HTR-8/SVneo (cell line): ENCODE measurements at regions not wholly inside any gene's neighbourhood (a gene's known extent, or its start where the extent isn't known, plus 50 kb on each side); places are given as distances from the start of the nearest gene placed in this dataset.

Source experiments
- DNase-seq: peaks from one replicate; pipeline ENCODE4 v3.0.0; 2011; ENCODE audit warnings: low spot score, mixed read lengths; ENCODE audit not compliant: insufficient read length
- FAIRE-seq: peaks from 2 replicates; lab custom pipeline; 2011; peaks lifted over from hg19 to GRCh38; lab: Jason Lieb, UNC

DNA sequence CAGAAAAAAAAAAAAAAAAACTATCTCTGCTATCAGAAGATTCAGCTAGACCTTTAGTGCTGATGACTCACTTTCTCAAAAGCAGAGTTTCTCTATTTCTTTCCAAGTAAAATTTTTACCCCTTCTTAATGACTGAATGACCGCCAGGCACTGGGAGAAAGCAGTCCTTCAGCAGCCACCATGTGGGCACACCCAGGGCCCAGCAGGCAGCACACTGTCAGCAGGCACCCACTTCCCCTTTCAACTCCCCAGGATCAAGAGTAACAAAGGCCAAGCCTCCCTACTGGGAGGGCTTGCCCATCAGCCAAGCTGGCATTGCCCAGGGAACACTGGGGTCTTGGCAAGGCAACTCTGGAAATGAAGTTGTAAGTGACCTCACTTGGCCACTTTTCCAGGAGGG, 201.9 kb upstream of the MAMLD1 start:
- FAIRE-seq (no peak), DNase-seq (no peak)

DNA sequence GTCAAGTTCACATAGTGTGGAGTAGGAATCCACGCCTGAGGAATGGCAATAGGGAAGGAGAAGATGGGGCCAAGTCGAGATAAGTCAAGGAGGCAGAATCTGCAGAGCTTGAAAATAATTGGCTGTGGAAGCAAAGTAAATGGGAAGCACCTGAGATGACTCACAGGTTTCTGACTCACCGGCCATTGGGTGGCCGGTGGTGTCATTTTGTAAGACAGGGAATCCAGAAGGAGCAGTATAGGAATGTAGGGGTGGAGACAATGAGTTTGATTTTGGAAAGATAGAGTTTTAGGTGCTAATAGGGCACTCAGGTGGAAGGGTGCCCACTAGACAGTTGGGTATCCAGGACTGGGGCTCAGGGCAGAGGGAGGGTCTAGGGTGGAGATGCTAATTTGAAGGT, 201.0 kb upstream of the MAMLD1 start:
- FAIRE-seq = no peak

DNA sequence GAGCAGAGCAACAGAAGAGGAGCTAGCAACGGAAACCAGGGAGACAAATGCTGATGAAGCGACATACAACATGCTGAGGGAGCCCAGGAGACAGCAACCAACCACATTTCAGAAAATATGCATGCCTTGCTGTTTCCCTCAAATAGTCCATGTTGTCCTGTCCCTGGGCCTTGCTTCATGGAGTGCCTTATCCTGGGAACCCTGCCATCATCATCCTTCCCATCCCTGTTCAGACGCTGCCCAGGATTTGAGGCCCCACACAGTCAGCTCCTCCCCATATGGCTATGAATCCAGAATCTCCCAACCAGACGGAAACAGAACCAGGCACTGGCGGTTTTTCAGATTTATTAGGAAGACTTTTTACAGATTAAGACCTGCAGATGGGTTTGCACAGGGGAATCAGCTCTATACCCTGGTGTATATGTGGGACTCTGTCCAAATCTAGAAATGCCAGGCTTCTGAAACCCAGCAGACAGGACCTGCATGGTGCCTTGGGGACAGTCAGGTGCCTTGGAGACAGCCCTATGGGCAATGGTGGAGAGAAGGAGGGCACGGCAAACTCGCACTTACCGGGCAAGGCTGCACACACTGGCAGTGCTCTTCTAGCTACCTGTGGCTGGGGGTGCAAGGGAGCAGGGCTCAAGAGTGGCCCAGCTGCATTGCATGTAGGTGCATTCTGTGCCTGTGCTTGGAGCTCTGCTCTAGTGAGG, 199.7 kb upstream of the MAMLD1 start:
- FAIRE-seq = no peak
- DNase-seq = no peak

More for the DNA sequence above, 201.0 kb upstream of the MAMLD1 start:
- no peak for DNase-seq

DNA sequence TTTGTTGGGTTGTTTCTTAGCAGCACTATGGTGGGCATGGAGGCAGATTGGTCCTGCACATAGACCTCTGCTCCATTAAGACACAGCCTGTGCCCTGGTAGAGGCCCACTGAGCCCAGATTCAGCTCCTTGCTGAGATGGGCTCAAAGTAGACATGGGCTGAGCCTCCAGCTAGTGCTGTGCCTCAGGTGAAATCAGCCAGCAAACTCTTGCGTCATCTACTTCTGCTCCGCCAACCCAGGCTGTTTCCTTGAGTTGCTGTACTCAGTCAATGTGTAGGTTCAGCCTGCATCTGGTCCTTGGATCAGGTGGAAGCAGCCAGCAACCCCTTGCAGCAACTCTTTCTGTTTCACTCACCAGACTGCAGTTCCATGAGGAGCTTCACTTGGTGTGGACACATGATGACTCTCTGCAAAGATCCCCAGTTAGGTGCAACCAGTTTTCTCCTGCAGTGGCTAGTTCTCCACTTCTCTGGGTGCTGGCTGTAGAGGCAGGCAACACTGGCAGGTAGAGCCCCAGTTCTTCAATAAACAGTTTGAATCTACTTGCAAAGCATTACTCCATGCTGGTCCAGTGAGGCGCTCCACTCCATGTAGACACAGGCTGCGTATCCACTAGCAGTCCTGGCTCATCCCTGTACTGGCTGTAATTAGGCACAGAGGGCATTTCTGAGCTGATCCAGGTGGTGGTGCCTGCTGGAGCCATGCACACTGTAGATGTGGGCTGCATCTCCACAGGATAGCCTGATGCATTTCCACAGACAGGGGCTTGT, 199.0 kb upstream of the MAMLD1 start:
- FAIRE-seq = no peak
- no peak for DNase-seq

DNA sequence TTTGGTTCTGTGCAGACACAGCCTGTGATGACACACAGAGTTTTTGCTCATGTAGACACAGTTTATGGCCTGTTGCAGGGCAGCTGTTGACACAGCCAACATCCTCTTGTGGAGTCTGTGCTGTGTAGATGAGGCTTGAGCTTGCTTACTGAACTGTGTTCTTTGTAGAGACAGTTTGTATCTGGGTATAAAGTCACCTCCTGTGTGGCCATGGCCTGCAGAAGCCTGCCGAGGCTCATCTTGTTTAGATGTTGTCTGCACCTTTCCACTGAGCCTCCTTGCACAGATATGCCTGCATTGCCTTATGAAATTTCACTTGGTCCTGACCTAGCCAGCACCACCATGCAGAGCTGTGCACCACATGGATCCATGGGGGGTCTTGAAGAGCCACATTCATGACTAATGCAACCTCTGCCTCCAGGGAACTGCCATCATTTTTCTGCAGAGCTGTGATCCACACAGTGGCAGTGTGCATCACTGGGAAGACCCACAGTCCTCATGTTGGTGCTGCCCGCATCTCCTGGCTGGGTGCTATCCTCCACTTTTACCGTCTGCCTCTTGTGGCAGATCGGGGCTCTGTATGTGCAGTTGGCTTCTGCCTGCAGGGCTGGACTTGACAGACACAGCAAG, 198.0 kb upstream of the MAMLD1 start:
- FAIRE-seq (no peak), DNase-seq (no peak)

DNA sequence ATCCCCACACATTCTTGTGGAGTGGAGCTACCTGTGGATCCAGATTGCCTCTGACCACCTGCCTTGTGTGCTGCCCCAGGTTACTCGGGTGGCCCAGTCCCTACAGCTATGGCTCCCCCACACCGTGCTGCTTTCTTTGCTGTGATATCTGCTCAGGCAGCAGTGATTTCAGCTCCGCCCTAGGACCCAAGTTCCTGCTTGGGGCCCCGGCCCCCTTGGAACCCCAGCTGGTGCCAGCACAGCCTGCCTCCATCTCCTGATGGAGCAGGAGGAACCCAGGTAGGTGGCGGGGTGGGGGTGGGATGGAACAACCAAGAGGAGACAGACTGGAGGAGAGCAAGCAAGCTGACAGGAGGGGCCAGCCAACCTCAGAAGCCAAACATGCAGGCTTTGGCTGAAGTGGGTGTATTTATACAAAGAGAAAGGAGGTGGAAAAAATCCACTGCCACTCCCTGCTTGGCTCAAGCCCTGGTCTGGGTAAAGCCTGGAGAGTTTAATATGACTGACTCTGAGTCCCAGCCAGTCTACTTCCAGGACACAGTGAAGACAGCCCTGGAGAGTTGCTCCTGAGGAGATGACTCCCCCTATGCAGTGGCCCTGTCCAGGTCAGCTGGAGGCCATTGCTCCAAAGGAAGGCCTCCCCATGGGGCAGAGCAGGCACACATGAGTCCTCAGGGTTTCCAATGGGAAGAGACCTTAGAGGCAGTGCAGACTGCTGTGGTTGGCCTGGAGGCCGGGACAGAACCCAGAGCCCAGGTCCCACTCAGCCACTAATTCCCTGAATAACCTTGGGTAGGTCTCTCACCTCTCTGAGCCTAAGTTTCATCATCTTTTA, 197.1 kb upstream of the MAMLD1 start:
- FAIRE-seq = no peak
- no peak for DNase-seq

DNA sequence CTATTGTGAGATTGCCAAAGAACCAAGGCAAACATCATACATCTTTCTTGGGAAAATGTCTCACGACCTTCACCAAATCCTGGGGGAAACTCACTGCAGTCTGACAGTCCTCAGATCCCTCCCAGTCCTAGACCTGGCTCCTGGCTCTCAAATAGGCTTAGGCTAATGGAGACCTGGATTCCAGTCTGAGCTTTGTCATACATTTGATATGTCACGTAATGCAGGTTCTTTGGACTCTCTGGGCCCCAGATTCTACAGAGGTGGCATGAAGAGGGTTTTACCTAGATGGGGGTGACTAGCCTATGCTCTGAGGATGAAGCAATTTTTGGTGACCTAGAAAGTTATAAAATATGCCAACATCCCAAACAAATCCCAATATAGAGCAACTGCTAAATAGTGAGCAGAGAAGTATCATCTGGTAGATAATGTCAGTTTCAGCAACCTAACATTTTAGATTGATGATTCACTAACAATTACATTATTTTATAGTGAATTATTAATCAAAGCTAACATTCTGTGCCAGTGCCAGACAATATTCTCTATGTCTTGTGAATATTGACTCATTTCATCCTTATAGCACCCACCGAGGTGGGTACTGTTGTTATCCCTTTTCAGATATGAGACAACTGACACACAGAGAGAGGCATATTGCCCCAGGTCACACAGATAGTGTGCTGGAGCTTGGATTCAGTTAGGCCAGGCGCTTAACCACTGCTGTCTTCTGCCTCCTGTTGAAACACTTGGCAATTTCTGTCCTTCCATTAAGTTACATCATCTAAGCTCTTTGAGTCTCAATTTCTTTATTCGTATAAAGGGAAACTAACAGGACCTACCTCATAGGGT, 195.4 kb upstream of the MAMLD1 start:
- DNase-seq (no peak), FAIRE-seq (no peak)

DNA sequence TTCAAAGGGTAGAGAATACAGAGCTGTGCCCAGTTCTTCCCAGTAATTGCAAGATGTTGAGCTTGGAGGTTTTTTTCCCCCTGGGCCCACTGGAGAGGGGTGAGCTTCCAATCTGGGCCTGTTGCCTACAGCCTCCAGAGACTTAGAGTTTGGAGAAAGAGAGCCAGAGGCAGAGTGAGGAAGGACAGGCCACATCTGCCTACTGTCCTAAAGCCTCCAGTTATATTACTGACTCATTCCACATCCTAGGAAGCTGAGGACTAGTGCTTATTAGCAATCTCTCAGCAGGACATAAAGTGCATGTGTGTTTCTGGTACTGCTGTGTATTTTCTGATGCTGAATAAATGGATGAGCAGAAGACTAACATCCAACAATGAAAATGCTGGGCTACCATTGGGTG, 181.0 kb upstream of the MAMLD1 start:
- no peak for FAIRE-seq
- no peak for DNase-seq

DNA sequence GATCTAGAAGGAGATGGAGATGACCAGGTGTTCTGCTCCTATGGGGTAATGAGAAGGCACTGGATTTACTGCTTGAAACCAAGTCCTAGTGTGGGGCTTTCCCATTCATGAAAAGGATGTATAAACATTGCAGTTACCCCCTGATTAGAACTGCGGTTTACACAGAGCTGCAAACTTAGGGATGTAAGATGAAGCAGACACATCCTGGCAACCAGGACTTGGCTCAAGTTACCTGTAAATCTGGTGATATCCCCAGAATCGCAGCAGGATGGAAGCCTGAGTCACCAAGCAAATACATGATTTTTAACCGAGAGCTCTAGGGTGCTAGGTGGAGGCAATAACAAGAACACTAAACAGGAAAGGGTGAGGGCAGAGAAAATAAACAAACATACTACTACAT, 178.6 kb upstream of the MAMLD1 start:
- DNase-seq (no peak), FAIRE-seq (no peak)

DNA sequence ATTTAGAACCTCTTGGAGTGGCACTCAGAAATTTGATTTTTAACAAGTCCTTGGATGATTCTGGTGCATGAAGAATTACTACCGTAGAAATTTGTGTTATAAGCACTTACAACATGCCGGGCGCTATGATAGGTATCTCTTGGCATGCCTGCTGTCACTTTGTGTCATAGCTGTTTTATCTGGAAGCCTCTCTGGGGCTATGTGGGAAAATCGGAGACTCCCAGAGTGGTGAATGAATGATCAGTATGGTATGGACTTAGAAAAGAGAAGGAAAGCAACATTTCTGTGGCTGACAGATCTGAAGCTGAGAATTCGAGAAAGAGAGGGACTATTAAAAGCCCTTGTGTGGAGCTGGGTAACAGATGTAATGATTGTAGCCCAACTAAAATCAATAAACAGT, 177.4 kb upstream of the MAMLD1 start:
- FAIRE-seq (no peak), DNase-seq (no peak)

DNA sequence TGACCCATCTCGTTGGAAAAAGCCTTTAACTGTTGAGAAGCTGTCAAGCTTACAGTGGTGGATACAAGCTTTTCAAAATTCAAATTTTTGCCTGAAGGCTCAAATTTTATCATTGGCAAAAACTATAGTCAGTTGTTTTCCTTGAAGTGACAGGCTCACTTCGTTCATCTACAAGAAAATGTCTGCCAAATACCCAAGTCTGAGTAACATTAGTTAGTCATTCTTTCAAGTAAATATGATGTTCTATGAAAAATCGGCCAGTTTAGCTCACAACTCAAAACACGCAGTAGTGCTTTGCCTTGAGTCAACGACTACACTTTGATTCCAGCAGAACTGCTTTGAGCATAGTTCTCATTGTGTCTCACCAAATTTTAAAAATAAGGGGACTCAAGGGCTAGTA, 170.3 kb upstream of the MAMLD1 start:
- FAIRE-seq (no peak), DNase-seq (no peak)

DNA sequence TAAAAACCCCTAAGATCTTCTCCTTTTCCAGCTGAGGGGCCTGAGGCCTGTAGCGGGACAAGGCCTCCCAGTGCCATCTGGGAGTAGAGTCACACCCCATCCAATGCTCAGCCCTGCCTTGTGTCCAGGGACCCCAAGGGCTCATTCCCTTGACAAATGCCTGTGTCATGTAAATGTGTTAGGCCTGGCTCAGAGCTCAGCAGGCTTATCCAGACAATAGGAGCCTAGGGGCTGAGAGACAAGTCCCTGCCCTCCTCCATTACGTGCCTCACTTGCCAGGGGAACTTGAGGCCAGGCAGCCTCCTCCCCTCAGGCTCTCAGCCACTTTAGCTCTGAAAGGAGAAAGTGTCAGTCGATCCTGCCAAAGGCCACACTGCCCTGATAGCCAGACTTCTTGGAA, 166.8 kb upstream of the MAMLD1 start:
- FAIRE-seq (no peak), DNase-seq (no peak)

DNA sequence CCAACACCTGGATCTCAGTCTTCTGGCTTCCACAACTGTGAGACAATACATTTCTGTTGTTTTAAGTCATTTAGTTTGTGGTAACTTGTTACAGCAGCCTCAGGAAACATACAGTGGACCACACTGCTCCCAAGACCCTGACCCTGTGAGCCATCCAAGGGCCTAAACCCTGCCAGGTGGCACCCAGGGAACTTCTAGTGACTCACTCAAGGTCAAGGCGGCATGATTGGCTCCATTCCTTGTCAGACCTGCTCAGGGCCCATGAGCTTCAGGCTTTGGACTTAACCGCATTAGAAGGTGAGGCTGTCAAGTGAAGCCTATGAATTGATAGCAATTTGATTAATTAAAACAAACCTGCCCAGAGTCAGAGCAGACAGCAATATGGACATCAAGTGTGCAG, 165.7 kb upstream of the MAMLD1 start:
- DNase-seq (no peak), FAIRE-seq (no peak)

DNA sequence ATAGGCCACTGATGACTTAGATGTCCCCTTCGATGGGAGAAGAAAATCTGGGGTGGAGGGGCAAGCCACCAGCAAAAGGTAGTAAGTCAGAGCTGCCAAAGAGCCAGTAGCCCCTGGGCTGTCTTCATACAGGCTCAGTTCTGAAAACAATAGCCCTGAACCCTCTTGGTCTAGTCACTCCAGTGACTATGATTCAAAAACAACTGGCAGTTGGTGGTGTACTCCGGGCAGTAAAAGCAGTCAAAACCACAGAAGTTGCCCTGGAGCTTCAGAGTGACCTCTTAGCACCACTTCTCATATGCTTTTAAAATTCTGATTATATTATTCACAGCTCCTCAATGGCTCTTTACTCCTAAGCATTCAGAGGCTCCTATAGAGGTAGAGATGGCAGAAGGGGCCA, 164.3 kb upstream of the MAMLD1 start:
- FAIRE-seq (no peak), DNase-seq (no peak)

DNA sequence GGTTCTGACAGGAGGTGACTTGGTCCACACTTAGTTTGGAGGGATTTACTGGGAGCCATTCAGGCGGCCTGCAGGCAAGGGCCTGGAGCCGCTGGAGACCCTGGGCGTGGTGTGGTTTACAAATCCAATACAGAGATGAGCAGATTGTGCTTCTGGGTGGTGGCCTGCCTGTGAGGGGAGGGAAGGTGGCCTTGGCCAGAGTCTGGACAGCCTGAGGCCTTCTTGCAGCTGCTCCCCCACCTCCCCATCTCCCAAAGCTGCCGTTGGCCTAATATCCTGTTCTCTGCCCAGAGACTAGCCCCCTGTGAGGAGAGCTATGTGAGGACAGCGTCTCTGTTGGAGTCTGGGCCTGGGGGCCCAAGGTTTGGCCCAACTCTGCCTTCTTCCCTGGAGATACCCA, 163.9 kb upstream of the MAMLD1 start:
- DNase-seq (no peak), FAIRE-seq (no peak)

DNA sequence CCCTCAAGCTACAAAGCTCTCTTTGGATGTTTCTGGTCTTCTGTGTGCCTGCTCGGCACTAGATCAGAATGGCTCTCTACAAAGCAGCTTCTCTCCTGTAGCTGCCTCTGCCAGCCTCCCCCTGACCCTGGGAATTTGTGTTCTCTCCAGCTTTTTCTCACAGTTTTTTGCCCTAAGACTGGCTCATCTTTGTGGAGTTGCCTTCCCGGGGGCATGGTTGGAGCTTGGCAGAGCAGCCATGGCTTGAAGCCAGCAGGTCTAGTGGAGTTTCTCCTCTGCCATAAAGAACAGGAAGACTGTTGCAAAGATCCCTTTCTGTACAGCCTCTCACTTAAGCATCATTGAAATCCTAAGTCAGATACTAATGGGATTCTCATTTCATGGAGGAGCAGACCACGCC, 163.3 kb upstream of the MAMLD1 start:
- FAIRE-seq (no peak), DNase-seq (no peak)

DNA sequence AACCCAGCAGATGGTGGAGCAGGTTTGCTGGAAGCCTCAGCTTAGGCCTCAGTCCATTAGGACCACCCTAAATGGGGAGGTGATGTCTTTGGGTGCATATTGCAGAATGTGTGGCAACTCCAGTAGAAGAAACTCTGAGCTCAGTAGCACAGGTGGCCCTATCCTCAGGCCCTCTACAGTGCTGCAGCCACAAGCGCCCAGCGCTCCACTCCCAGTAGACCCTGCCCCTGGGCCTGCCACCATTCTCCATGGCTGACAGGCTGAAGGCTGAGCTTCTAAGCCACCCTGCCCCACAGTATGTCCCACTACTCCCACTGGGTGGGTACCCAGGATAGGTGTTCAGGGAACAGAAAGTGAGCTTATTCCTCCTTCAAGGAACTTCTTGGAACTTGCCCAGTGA, 162.8 kb upstream of the MAMLD1 start:
- FAIRE-seq (no peak), DNase-seq (no peak)

DNA sequence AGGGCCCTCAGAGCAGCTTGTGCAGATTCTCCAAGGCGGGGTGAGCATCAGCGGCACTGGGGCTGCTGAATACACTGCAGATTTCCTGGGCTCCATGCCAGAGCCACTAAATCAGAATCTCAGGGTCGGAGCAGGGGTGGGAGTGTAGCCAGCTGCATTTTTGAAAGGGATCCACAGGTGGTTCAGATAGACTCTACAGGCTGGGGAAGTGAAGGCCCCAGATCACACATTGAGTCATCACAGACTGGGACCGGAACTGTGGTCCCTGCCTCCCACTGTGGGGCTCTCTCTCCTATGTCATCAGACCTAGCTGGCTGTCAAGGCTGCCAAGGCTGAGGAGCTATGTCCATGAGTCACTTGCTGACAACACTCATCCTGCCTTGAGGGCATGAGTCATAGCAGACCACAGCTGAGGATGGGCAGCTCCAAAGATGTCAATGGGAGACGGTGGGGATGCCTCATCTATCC, 162.3 kb upstream of the MAMLD1 start:
- DNase-seq = peak; percentile 75
- no peak for FAIRE-seq

DNA sequence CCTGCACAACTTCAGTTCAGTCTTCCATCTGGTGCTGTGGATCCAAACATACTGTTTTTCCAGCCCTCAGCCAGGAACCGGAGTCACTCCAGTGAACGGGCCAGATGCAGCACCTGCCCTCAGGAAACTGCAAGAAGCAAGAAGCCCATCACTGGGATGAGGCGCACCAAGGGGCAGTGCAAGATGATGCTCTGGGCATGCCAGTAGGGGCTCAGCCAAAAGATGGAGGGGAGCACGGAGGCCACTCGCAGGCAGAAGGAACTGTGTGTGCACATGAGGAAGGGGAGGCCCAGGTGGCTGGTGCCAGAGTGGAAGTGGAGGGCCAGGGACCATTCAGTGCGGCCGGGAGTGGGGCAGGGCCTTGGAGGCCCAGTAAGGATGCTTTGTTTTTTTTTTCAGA, 161.7 kb upstream of the MAMLD1 start:
- DNase-seq (no peak), FAIRE-seq (no peak)

DNA sequence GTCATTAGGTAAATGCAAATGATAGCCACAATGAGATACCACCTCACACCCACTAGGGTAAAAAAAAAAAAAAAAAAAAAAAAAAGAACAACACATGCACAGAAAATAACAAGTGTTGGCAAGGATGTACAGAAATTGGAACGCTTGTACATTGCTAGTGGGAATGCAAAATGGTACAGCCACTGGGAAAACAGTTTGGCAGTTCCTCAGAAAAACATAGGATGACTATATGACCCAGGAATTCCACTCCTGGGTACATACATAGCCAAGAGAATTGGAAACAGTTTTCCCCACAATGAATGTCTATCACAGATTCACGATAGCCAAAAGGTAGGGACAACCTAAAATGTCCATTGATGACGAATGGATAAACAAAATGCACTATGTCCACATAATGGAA, 161.3 kb upstream of the MAMLD1 start:
- DNase-seq (no peak), FAIRE-seq (no peak)
